Skeletal muscle cell (primary cell): ENCODE measurements at regions not wholly inside any gene's neighbourhood (a gene's known extent, or its start where the extent isn't known, plus 50 kb on each side); places are given as distances from the start of the nearest gene placed in this dataset.
"Not testable (repeated sequence)": the region's sequence is repeated elsewhere in the genome, so short reads cannot be mapped to it uniquely, and the experiment has no call there.

Experiments used
- DNase-seq: peaks from one replicate; pipeline ENCODE4 v3.0.0-alpha.2; 2010; ENCODE audit warnings: low read depth
- H3K4me3 ChIP-seq: 2 replicates; pipeline ENCODE4 v1.5.1; 2011; ENCODE audit warnings: low read depth, mild to moderate bottlenecking, control low read depth, low read length, moderate library complexity

DNA sequence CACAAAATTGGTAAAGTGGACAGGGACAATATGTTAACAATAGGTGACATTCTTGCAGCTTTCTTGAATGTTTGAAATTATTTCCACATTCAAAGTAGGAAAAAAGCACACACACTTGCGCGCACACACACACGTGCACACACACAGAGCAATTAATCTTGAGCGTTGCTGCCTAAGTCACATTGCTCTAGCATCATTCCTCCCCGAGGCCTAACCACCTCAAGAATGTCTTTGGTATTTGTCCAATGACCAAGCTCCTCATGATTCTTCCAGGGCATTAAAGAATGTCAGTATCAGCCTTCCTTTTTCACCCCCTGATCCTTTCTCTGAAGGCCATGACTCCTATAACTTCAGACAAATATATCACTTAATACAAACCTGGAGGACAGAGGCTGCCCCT, 198.1 kb downstream of the NPR3 start:
- peak; percentile 1 for DNase-seq
- no peak overlapping the region for H3K4me3 ChIP-seq

DNA sequence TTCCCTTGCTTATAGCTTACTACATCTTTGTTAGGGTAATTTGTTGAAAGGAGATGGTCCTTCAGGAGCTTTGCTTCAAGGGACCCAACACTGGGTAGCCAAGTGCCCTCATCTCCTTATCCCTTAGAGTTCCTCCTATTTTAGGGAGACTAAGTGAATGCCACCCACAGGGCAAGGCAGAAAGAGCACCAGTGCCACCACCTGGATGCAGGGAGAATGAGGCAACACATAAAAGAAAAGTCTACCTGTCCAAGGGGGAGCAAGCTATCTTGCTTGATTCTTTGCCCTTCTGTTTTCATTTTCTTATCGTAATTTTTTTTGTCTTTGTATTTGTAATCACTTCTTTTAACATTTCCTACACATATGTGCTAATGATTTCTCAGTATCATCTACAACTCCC, 205.5 kb downstream of the NPR3 start:
- no peak for DNase-seq
- H3K4me3 ChIP-seq, result no peak overlapping the region

DNA sequence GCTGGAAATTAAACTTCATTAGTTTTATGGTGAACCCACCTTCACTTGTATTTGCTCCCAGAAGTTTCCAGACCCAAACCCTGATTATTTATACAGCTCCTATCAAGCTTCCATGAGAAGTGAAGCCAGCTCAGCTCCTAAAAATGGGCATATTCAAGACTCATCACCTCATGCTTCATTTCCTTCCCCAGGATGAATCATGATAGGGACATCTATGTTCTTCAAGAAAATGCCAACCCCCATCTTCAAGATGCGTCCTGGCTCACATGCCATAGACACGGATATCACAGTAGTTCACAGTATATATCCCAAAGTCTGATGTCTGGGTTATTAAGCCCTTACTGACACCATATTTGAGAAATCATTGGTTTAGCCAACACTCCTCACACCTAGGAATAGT, 217.6 kb downstream of the NPR3 start:
- no peak for DNase-seq
- no peak overlapping the region for H3K4me3 ChIP-seq

DNA sequence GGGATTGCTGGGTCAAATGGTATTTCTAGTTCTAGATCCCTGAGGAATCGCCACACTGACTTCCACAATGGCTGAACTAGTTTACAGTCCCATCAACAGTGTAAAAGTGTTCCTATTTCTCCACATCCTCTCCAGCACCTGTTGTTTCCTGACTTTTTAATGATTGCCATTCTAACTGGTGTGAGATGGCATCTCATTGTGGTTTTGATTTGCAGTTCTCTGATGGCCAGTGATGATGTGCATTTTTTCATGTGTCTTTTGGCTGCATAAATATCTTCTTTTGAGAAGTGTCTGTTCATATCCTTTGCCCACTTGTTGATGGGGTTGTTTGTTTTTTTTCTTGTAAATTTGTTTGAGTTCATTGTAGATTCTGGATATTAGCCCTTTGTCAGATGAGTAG, 220.3 kb downstream of the NPR3 start:
- not testable (repeated sequence) for H3K4me3 ChIP-seq, DNase-seq

DNA sequence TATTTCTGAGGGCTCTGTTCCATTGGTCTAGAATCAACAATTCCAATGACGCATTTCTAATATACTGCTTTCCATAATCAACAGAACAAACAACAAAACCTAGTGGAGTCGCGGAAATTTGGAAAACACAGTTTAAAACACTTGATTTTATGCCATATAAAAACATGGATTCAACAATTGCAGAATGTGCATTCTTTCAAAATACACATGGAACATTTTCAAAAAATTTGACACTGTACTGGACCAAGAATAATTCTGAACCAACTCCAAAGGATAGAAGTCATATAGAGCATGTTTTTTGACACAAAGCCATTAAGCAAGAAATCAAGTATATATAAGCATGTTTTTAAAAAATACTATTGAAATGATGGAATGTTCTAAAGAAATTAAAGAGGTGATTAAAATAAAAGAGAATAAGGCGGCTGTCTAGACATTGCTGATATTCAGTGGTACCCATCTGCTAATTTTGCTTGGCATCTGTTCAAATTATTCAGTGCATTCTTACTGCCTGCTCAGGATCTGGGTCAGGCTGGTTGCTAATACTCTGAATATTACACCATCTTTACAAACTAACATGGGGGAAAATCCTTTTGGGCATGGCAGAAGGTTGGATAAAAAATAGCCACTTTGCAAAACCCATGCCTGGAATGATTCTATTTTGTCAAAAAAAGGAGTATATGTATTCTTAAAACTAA, 221.3 kb downstream of the NPR3 start:
- DNase-seq, result no peak
- no peak overlapping the region for H3K4me3 ChIP-seq

DNA sequence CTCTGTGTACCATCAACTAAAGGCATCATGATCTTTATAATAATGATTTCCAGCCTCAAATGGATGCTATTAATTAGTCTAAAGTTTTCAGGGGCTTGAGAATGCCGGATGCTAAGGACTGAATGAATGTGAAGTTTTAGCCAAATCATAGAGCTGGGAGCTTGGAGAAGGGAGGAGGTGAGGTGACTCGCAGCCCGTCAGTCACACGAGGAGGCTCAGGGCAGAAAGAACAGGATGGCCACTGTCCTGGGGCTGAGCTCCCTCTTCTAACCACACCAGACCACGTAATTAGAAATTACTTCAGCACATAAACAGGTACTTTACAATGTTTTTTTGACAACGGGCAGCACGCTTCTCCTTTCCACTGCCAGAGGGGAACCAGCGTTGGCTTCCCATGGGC, 222.6 kb downstream of the NPR3 start:
- no peak for DNase-seq
- H3K4me3 ChIP-seq, result no peak overlapping the region

DNA sequence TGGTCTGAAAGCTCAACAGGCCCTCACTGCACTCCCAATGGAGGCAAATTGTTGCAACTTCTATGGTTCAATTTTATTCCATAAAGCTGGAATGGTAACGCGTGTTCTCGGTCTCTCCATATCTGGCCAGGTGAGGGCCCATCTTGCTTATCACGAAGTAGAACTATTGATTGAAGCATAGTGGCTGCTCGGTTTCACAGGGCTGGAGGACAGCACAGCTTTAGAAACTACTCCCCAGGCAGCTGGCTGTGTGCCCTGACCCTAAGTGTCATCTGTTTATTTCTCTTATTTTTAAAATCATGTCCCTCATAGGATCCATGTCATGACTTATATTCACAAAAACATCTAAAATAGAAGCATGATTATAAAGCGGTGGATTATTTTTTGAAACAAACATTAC, 223.4 kb downstream of the NPR3 start:
- H3K4me3 ChIP-seq, result no peak overlapping the region
- DNase-seq, result no peak

DNA sequence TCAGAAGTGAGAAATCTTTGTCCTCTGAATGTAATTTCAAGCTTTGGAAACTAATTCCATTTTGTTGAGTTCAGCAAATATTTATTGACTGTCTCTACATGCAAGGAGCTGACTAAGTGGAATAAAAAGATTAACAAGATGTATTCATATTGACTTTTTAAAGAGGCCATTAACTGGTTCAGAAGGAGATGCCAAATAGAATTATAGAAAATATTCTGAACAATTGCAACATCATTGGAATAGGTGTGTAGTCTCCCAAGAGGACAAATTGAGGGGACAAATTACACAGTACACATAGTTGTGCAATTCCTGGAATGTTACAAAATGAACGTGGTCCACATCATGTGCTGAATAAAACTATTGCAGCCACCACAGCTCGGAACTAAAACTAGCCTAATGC, 224.2 kb downstream of the NPR3 start:
- H3K4me3 ChIP-seq, result no peak overlapping the region

DNA sequence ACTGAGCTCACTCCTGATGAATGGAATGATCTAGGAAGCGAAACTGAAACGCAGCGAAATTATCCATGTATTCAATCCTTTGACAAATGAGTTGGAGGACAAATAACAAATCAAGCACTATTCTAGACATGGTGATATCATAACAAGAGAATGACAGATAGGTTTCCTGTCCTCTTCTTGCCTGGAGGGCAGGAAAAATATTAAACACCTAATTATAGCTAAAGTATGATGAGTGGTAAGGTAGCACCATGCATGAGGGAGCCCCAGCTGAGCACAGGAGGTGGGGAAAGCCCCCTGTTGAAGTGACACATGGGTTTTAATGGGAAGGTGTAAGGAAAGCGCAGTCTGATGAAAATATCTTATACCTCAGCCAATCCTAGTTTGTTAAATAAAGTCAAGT, 225.2 kb downstream of the NPR3 start:
- H3K4me3 ChIP-seq, result no peak overlapping the region
- DNase-seq, result no peak

More for the DNA sequence above, 224.2 kb downstream of the NPR3 start:
- no peak for DNase-seq

DNA sequence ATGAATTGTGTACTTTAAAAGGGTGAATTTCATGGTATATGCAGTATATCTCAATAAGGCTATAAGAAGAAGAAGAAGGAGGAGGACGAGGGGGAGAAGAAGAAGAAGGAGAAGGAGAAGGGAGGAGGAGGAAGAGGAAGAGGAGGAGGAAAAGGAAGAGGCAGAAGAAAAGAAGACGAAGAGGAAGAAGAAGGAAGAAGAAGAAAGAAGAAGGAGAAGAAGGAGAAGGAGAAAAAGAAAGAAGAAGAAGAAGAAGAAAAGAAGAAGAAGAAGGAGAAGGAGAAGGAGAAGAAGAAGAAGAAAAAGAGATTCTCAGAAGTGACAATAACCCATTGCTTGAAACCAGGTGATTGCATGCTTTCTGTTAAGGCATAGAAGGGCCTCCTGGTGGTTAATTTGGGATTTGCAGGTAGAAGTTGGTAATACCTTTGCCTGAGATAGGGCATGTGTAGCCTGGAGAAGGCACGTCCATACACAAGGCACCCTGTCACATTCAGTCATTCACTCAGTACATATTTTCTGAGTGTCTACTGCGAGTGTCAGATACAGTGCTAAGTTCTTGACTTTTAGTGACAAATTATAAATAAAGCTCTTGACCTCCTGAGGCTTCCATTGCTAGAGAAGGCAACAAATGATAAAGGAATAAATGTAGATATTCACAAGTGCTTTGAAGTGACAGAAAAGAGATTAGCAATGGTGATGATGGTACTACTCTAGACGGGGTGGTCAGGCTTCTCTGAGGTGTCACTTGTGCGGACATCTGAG, 231.3 kb downstream of the NPR3 start:
- DNase-seq, result no peak

DNA sequence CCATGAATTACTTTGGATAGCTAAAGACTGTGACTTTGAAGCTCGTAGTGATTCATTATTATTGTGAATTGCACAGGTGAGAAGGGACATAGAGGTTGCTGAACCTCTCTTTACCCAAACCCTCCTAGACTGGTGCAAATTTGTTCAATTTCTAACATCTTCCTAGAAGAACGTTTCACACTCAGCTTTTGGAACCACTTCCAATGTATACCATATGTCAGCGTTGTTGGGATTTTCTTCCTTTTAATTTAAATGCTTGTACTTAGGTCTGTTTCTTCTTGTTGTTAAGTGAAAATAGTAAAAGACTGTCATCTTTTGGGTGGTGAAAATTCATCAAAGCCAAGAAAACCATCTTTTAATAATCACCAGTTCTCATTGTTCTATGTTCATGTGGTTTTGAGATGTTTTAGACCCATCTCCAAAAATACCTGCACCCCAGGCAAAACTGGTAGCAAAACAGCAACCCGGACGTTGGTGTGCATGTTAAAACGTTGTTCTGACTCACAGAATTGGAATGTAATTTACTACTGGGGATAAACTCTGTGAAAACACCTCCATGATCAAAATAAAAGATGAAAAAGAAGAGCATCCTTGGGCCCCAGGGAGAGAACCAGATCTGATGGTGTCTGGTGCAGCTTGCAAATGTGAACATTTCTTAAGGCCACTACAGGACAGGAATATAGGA, 238.3 kb downstream of the NPR3 start:
- no peak overlapping the region for H3K4me3 ChIP-seq
- no peak for DNase-seq

More for the DNA sequence above, 231.3 kb downstream of the NPR3 start:
- no peak overlapping the region for H3K4me3 ChIP-seq

DNA sequence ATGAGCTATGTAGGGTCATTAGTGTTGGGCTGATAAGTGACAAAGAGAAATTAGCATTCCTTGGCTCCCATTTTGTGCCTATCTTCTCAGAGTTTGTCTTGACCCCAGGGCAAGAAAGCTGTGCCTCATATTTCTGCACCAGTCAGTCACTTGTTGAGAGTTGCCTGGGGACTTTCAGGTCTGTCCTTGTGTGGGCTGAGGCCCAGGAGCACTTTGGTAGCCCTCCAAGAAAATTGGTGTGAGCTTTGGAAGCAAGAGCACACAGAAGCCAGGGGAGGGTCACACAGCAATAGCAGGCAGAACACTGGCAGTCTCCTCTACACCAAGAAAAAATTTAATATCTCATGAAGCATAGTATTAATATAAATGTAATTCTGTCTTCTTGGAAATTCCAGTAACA, 239.9 kb downstream of the NPR3 start:
- DNase-seq, result no peak
- no peak overlapping the region for H3K4me3 ChIP-seq

DNA sequence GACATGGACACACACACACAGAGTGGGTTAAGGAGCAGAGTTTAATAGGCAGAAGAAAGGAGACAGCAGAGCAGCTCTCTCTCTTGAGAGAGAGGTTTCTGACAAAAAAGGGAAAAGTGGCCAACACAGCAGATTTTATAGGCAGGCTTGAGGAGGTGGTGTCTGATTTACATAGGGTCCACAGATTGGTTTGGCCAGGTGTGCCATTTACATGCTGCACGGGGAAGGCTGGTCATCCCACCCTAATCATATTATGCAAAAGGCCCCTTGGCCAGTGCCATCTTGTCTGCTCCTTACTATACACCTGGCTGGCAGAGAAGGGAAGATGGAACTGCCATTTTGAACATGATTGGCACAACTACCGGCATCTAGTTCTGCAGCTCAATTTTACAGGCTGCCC, 240.8 kb downstream of the NPR3 start:
- no peak for DNase-seq

DNA sequence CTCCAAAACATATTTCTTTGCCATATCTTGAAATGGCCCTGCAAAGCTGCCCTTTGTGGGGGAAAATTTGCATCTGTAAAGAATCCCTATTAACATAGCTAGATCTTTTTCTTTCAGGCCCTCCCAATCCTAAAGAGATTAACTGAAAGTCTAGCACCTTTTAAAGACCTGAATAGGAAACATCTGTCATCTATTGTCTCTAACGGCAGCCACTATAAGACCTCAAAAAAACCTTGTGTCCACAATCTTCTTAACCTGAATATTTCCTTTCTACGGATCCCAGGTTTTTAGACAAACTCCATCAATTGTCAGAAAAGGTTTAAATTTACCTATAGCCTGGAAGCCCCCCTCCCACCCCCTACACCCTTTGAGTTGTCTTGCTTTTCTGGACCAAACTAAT, 241.3 kb downstream of the NPR3 start:
- H3K4me3 ChIP-seq, DNase-seq: not testable (repeated sequence)

More for the DNA sequence above, 240.8 kb downstream of the NPR3 start:
- no peak overlapping the region for H3K4me3 ChIP-seq

DNA sequence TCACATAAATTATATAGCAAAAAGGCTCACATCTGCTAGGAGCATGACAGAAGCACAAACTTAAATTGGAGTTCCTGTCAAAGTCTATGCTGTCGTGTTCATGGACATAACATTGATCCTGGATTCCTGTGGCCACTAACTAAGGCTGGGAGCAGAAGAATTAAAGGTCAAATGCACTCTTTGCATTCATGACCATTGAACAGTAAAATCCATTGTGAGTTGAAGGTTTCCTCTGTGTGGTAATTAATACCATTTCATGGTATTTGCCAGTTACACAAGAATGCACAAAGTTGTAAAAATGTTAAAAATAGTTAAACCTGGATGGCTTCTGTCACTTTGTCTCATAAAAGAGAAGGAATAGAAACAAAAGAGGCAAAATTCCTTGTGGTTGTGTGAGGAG, 242.6 kb downstream of the NPR3 start:
- no peak overlapping the region for H3K4me3 ChIP-seq
- DNase-seq, result no peak

DNA sequence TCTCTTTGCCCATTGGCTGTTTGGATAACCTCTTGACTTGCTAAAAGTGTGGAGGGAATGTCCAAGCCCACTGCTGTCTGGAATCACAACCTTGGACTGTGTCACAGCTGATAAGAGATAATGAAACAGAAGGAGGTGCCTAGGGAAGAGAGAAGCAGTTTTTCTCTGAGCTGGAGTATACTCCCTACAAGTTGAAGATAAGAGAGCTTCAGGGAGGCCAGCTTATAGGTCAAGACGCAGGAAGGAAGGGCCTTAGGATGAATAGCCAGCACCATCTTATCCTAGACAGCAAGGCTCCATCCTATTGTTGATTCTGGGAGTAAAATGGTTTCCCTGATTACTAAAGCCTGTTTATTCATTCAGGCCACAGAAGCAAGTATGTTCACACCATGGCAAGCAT, 244.7 kb downstream of the NPR3 start:
- DNase-seq, result no peak
- H3K4me3 ChIP-seq, result no peak overlapping the region

DNA sequence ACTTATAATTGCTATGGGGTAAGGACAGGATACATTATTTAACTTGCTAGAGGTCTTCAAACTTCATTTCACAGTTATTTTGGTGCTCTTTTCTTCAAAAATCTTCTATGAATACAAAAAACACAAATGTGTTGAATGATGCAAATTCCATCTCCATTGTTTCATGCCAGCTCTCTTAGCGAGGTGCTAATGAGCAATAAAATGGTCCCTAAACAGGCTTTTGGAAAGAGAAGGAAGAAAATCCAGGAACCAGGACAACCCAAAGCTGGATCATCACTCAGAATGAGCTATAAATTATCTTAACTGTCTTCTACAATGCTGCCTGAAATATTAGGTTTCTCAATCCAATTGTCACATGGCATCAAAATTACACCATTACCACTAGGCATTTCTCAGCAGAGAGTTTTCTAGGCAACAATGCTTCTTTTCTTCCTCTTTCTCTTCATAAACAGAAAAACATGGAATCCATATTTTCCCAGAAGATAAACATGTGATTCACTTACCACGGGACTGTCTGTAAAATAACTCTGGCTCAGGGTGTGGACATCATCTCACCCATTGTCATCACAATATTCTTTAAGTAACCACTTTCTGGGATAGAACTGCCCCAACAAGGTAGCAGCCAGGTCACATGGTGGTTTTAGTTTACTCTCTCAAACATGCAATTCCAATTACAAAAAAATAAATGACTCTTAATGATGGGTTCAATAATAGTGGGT, 249.4 kb downstream of the NPR3 start:
- no peak for DNase-seq
- no peak overlapping the region for H3K4me3 ChIP-seq

DNA sequence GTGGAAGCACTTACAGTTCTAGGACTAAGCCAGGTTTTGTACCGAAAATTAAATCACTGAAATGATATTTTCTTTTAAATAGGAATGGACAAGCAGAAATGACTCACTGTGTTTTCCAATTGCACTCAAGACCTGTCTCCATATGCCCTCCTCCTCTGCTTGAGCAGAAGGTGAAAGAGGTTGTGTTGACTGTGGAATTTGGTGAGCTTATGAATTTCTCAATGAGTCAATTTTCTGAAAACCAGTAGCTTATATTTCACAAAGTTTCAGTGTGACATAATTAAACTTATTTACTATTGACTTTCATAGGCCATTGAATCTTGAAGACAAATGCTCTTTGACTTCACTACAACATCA, 249.9 kb downstream of the NPR3 start:
- peak; percentile 25 for DNase-seq

DNA sequence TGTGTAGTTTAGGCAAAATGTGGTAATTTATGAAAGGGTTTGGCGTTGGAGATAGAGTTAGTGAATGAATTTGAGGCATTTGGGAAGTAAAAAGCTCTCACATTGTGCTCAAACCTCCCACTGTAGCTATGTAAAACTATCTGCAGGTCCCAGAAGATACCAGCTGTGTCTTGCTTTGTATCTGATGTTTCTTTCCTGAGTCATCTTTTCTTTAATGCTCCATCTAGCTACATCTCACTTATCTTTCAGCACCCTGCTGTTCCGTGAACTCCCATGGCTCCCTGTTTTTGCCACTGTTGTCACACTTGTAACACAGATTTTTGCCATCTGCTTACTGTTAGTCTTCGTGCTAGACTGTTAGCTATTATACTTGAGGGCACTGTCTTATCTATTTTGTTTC, 253.1 kb downstream of the NPR3 start:
- DNase-seq, result no peak
- H3K4me3 ChIP-seq, result no peak overlapping the region

More for the DNA sequence above, 249.9 kb downstream of the NPR3 start:
- no peak overlapping the region for H3K4me3 ChIP-seq

DNA sequence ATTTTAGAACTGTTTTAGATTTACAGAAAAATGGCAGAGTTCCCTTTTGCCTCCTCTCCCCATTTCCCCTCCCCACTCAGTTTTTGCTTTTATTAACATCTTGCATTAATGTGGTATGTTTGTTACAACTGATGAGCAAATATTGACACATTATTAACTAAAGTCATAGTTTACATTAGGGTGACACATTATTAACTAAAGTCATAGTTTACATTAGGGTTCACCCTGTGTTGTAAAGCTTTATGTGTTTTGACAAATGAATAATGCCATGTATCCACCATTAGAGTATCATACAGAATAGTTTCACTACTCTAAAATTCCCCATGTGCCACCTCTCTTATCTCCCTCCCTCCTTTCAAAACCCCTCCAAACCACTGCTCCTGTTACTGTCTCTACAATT, 262.5 kb downstream of the NPR3 start:
- DNase-seq, result no peak

More for the DNA sequence above, 262.5 kb downstream of the NPR3 start:
- no peak overlapping the region for H3K4me3 ChIP-seq
